ENCODE measurements at regions not wholly inside any gene's neighbourhood (a gene's known extent, or its start where the extent isn't known, plus 50 kb on each side); places are given as distances from the start of the nearest gene placed in this dataset.
"Not testable (repeated sequence)": the region's sequence is repeated elsewhere in the genome, so short reads cannot be mapped to it uniquely, and the experiment has no call there.

- intact Hi-C loops (cut with DNase I), result no loop called here
- H3K4me1 ChIP-seq, result no peaks in the 10 kb centered on the region
- no peak for TF ChIP-seq CTCF (IDR thresholded peaks at IDR 0.05)
- no peak overlapping the region for H3K4me3 ChIP-seq
- H3K36me3 ChIP-seq, result no peaks in the 10 kb centered on the region
- DNase-seq (ENCODE audit: low spot score in 2 of 2), result no peak
- H3K27ac ChIP-seq, result no peak overlapping the region
- H3K27me3 ChIP-seq, result no peaks in the 10 kb centered on the region
- H3K9me3 ChIP-seq, result no peaks in the 10 kb centered on the region
These were observed 113.6 kb upstream of the PPM1J start for GRCh38 chr1:112828716-112829115.

- DNase-seq (ENCODE audit: low spot score in 2 of 2); intact Hi-C loops (cut with DNase I); H3K27me3 ChIP-seq; H3K9me3 ChIP-seq; H3K4me3 ChIP-seq; H3K36me3 ChIP-seq; H3K4me1 ChIP-seq; H3K27ac ChIP-seq: not testable (repeated sequence)
These were observed 112.3 kb upstream of the PPM1J start for GRCh38 chr1:112827391-112827790.

- DNase-seq (ENCODE audit: low spot score in 2 of 2), result no peak
- H3K9me3 ChIP-seq, result no peaks in the 10 kb centered on the region
- no peaks in the 10 kb centered on the region for H3K36me3 ChIP-seq
- TF ChIP-seq CTCF (IDR thresholded peaks at IDR 0.05), result no peak
- intact Hi-C loops (cut with DNase I), result no loop called here
- no peaks in the 10 kb centered on the region for H3K4me1 ChIP-seq
- H3K4me3 ChIP-seq, result no peak overlapping the region
- no peaks in the 10 kb centered on the region for H3K27me3 ChIP-seq
- H3K27ac ChIP-seq, result no peak overlapping the region
These were observed 111.2 kb upstream of the PPM1J start for GRCh38 chr1:112826217-112826944.

GRCh38 chr1:112825563-112826216 lies 110.6 kb upstream of the PPM1J start:
- intact Hi-C loops (cut with DNase I); H3K9me3 ChIP-seq; H3K4me1 ChIP-seq; H3K27ac ChIP-seq; H3K36me3 ChIP-seq; H3K27me3 ChIP-seq; H3K4me3 ChIP-seq; DNase-seq (ENCODE audit: low spot score in 2 of 2): not testable (repeated sequence)

- H3K27me3 ChIP-seq; H3K36me3 ChIP-seq; H3K9me3 ChIP-seq; H3K4me3 ChIP-seq; H3K27ac ChIP-seq; DNase-seq (ENCODE audit: low spot score in 2 of 2); H3K4me1 ChIP-seq; intact Hi-C loops (cut with DNase I): not testable (repeated sequence)
These were observed 109.9 kb upstream of the PPM1J start for GRCh38 chr1:112825075-112825474.

- intact Hi-C loops (cut with DNase I), result not testable (repeated sequence)
These were observed 106.4 kb upstream of the PPM1J start for GRCh38 chr1:112821307-112822063.

GRCh38 chr1:112818990-112819689 lies 104.0 kb upstream of the PPM1J start:
- Histone ChIP-seq H3K27ac (no peak overlapping the region), H3K27me3 (no peaks in the 10 kb centered on the region), H3K9me3 (no peaks in the 10 kb centered on the region), H3K36me3 (no peaks in the 10 kb centered on the region), H3K4me1 (no peaks in the 10 kb centered on the region), H3K4me3 (no peak overlapping the region)
- no peak for DNase-seq (ENCODE audit: low spot score in 2 of 2)
- intact Hi-C loops (cut with DNase I), result no loop called here
- no peak for TF ChIP-seq CTCF (IDR thresholded peaks at IDR 0.05)

More at GRCh38 chr1:112821307-112822063, 106.4 kb upstream of the PPM1J start:
- not testable (repeated sequence) for H3K36me3 ChIP-seq; H3K27ac ChIP-seq; H3K4me1 ChIP-seq; H3K27me3 ChIP-seq; H3K9me3 ChIP-seq; DNase-seq (ENCODE audit: low spot score in 2 of 2); H3K4me3 ChIP-seq

Data from ascending aorta (tissue), 2 donors.